HG03025 (cell line): ENCODE measurements at regions not wholly inside any gene's neighbourhood (a gene's known extent, or its start where the extent isn't known, plus 50 kb on each side); places are given as distances from the start of the nearest gene placed in this dataset.
A peak's percentile ranks its signal among the peaks of the same experiment; 100 is the strongest.

Source experiments
- ATAC-seq: cut with Tn5 transposase; IDR thresholded peaks from one replicate; pipeline ENCODE4 v1.9.1; 2021; ENCODE audit warnings: mild to moderate bottlenecking, moderate library complexity; ENCODE audit not compliant: unreplicated experiment, low FRiP score

GRCh38 chr11:80844110-80844819 lies 1403.4 kb upstream of the TENM4 start:
- ATAC-seq: no peak

- ATAC-seq: no peak
Observed at GRCh38 chr11:80843266-80843974, 1402.6 kb upstream of the TENM4 start.

GRCh38 chr11:80842246-80842645 lies 1401.4 kb upstream of the TENM4 start:
- ATAC-seq: no peak

GRCh38 chr11:80841675-80842074 lies 1400.8 kb upstream of the TENM4 start:
- no peak for ATAC-seq

- ATAC-seq: no peak
Observed at GRCh38 chr11:80838153-80838552, 1397.3 kb upstream of the TENM4 start.

- no peak for ATAC-seq
Observed at GRCh38 chr11:80837051-80837450, 1396.2 kb upstream of the TENM4 start.

GRCh38 chr11:80831374-80831773 lies 1390.5 kb upstream of the TENM4 start:
- ATAC-seq: no peak

- ATAC-seq: no peak
Observed at GRCh38 chr11:80827781-80828180, 1387.0 kb upstream of the TENM4 start.

GRCh38 chr11:80826808-80827207 lies 1386.0 kb upstream of the TENM4 start:
- no peak for ATAC-seq

GRCh38 chr11:80822308-80822707 lies 1381.5 kb upstream of the TENM4 start:
- no peak for ATAC-seq

- no peak for ATAC-seq
Observed at GRCh38 chr11:80819271-80819670, 1378.4 kb upstream of the TENM4 start.

GRCh38 chr11:80816966-80817365 lies 1376.1 kb upstream of the TENM4 start:
- ATAC-seq: peak; percentile 55

- ATAC-seq: peak; percentile 30
Observed at GRCh38 chr11:80816454-80816847, 1375.6 kb upstream of the TENM4 start.

GRCh38 chr11:80815752-80816453 lies 1375.1 kb upstream of the TENM4 start:
- peak; percentile 83 for ATAC-seq

GRCh38 chr11:80814813-80815212 lies 1374.0 kb upstream of the TENM4 start:
- no peak for ATAC-seq

- no peak for ATAC-seq
Observed at GRCh38 chr11:80810695-80811094, 1369.9 kb upstream of the TENM4 start.

- ATAC-seq: no peak
Observed at GRCh38 chr11:80798174-80798573, 1357.3 kb upstream of the TENM4 start.

GRCh38 chr11:80783561-80783960 lies 1342.7 kb upstream of the TENM4 start:
- no peak for ATAC-seq

GRCh38 chr11:80782135-80782885 lies 1341.5 kb upstream of the TENM4 start:
- ATAC-seq: no peak

- no peak for ATAC-seq
Observed at GRCh38 chr11:80779905-80780605, 1339.2 kb upstream of the TENM4 start.
